ENCODE measurements at regions not wholly inside any gene's neighbourhood (a gene's known extent, or its start where the extent isn't known, plus 50 kb on each side); places are given as distances from the start of the nearest gene placed in this dataset.

DNA sequence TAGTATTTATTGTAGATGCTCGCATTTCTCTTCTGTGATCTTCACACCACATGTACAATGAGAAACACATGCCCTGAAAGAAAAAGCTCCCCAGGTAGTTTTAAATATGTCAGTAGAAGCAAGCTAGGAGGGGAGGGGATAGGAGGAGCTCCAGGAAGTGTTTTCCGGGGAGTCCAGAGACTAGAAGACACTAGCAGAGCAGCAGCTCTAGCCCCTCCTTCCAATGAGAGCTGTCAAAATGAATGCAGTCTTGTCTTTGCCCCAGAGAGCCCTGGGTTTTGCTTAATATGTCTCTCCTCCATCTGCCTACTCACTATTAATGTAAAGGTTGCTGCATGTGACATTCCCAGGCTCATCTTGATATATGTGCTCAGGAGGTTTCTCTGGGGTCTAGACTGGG lies 462.6 kb upstream of the SOX11 start:
- TF ChIP-seq, protein P1, sequence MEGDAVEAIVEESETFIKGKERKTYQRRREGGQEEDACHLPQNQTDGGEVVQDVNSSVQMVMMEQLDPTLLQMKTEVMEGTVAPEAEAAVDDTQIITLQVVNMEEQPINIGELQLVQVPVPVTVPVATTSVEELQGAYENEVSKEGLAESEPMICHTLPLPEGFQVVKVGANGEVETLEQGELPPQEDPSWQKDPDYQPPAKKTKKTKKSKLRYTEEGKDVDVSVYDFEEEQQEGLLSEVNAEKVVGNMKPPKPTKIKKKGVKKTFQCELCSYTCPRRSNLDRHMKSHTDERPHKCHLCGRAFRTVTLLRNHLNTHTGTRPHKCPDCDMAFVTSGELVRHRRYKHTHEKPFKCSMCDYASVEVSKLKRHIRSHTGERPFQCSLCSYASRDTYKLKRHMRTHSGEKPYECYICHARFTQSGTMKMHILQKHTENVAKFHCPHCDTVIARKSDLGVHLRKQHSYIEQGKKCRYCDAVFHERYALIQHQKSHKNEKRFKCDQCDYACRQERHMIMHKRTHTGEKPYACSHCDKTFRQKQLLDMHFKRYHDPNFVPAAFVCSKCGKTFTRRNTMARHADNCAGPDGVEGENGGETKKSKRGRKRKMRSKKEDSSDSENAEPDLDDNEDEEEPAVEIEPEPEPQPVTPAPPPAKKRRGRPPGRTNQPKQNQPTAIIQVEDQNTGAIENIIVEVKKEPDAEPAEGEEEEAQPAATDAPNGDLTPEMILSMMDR (IDR thresholded peaks at IDR 0.05) = no peak
- no peak for TF ChIP-seq POLR2A (IDR thresholded peaks at IDR 0.05)

Data from lower leg skin (tissue), 3 donors.